Adrenal gland (tissue), 5 donors: ENCODE measurements at regions not wholly inside any gene's neighbourhood (a gene's known extent, or its start where the extent isn't known, plus 50 kb on each side); places are given as distances from the start of the nearest gene placed in this dataset.

Experiments used
- POLR2A ChIP-seq, 2 donors: fragments of 450-650 bp; IDR thresholded peaks; one replicate each; pipeline ENCODE4 v1.6.1; 2017; ENCODE audit warnings: antibody characterized with exemption in 2 of 2, mild to moderate bottlenecking in 2 of 2, moderate library complexity in 1 of 2
- TF ChIP-seq, protein P1 (sequence below), 6 experiments: fragments of 450-650 bp in 4 of 6; fragments of 200-600 bp in 2 of 6; sonication (generic) in 1 of 6; IDR thresholded peaks; 1 replicate in 5 of 6; 2 replicates in 1 of 6; pipeline versions ENCODE4 v1.5.1 to v1.8.0; 2016 to 2021; ENCODE audit warnings: antibody characterized with exemption in 6 of 6, mild to moderate bottlenecking in 2 of 6, moderate library complexity in 1 of 6
- donor health status: DM: no; HTN: no; CAD: no.

DNA sequence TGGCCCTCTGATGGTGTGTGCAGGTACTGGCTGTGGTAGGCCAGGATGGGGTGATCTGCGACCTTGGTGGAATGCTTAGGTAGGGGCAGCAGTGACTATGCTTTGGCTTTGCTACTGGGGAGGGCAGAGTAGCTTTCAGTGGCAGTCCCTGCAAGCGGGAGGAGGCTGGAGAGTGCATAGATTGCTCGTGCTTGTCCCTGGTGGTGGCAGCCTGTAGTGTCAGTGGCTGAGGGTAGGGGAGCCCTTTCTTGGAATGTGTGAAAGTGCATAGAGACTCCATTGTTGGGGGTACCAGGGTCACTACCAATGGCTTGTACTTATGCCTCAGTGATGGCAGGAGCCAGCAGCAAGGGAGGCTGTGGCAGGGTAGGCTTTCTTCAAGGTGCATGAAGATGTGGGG is 582.6 kb downstream of the MRPL39 start:
- TF ChIP-seq, protein P1, sequence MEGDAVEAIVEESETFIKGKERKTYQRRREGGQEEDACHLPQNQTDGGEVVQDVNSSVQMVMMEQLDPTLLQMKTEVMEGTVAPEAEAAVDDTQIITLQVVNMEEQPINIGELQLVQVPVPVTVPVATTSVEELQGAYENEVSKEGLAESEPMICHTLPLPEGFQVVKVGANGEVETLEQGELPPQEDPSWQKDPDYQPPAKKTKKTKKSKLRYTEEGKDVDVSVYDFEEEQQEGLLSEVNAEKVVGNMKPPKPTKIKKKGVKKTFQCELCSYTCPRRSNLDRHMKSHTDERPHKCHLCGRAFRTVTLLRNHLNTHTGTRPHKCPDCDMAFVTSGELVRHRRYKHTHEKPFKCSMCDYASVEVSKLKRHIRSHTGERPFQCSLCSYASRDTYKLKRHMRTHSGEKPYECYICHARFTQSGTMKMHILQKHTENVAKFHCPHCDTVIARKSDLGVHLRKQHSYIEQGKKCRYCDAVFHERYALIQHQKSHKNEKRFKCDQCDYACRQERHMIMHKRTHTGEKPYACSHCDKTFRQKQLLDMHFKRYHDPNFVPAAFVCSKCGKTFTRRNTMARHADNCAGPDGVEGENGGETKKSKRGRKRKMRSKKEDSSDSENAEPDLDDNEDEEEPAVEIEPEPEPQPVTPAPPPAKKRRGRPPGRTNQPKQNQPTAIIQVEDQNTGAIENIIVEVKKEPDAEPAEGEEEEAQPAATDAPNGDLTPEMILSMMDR (IDR thresholded peaks at IDR 0.05) = no peak
- TF ChIP-seq POLR2A (IDR thresholded peaks at IDR 0.05) = no peak
